ENCODE measurements at regions not wholly inside any gene's neighbourhood (a gene's known extent, or its start where the extent isn't known, plus 50 kb on each side); places are given as distances from the start of the nearest gene placed in this dataset.

GRCh38 chr4:42824278-42824977 is 68.1 kb upstream of the GRXCR1 start:
- H3K27ac Mint-ChIP-seq = no peak overlapping the region
- H3K4me1 Mint-ChIP-seq = no peaks in the 10 kb centered on the region
- CTCF ChIA-PET = no interaction called here
- no peak for DNase-seq
- no peak overlapping the region for H3K4me3 Mint-ChIP-seq
- H3K36me3 Mint-ChIP-seq = no peaks in the 10 kb centered on the region
- no peaks in the 10 kb centered on the region for H3K27me3 Mint-ChIP-seq
- no peaks in the 10 kb centered on the region for H3K9me3 Mint-ChIP-seq

- no peak overlapping the region for H3K4me3 Mint-ChIP-seq
- H3K36me3 Mint-ChIP-seq = no peaks in the 10 kb centered on the region
- no peak overlapping the region for H3K27ac Mint-ChIP-seq
- H3K9me3 Mint-ChIP-seq = no peaks in the 10 kb centered on the region
- no peak for DNase-seq
- no peaks in the 10 kb centered on the region for H3K27me3 Mint-ChIP-seq
- CTCF ChIA-PET = interaction anchor here (1.3 kb wide), 1 partner anchor 252 kb away, joined by 4 read pairs; no protein-coding TSS in a partner anchor
- no peaks in the 10 kb centered on the region for H3K4me1 Mint-ChIP-seq
Observed at GRCh38 chr4:42821230-42821629, 71.3 kb upstream of the GRXCR1 start.

DNA sequence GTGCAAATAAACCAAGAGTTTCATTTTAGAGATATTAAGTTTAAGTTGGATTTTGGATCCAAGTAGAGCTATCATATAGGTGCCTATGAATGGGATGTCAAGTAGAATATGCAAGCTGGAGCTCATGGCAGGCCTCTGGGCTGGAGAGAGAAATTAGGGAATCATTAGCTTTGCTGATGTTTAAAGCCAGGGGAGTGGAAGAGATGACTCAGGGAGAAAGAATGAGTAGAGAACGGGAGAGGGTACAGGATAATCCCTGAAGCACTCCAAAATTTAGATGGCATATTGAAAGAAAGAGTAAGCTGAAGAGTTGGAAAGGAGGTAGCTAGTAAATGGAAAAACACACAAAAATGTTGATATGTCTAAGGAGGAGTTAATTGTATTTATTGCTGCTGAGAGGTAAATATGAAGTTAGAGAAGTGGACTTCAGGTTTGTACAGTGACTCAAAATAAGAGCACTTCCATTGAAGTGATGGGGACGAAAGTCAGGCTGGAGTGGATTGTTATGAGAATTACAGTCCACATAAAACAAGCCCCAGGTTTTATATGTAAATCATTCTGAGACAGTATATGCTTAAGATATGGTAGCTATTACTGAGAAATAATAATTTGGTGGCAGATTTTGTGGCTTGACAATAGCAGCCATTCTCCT is 72.5 kb upstream of the GRXCR1 start:
- Mint-ChIP-seq H3K4me3 (no peak overlapping the region), H3K4me1 (no peaks in the 10 kb centered on the region), H3K27ac (no peak overlapping the region), H3K27me3 (no peaks in the 10 kb centered on the region), H3K36me3 (no peaks in the 10 kb centered on the region), H3K9me3 (no peaks in the 10 kb centered on the region)
- CTCF ChIA-PET = interaction anchor here (1.3 kb wide), 1 partner anchor 251 kb away, joined by 4 read pairs; no protein-coding TSS in a partner anchor
- DNase-seq = no peak

- Mint-ChIP-seq H3K27ac (no peak overlapping the region), H3K36me3 (no peaks in the 10 kb centered on the region), H3K27me3 (no peaks in the 10 kb centered on the region), H3K9me3 (no peaks in the 10 kb centered on the region), H3K4me1 (no peaks in the 10 kb centered on the region), H3K4me3 (no peak overlapping the region)
- no peak for DNase-seq
- CTCF ChIA-PET = interaction anchor here (1.0 to 1.4 kb wide), 3 partner anchors 249 to 302 kb away, joined by 3 to 7 read pairs (median 3); no protein-coding TSS in a partner anchor
Observed at GRCh38 chr4:42817913-42818312, 74.6 kb upstream of the GRXCR1 start.

DNA sequence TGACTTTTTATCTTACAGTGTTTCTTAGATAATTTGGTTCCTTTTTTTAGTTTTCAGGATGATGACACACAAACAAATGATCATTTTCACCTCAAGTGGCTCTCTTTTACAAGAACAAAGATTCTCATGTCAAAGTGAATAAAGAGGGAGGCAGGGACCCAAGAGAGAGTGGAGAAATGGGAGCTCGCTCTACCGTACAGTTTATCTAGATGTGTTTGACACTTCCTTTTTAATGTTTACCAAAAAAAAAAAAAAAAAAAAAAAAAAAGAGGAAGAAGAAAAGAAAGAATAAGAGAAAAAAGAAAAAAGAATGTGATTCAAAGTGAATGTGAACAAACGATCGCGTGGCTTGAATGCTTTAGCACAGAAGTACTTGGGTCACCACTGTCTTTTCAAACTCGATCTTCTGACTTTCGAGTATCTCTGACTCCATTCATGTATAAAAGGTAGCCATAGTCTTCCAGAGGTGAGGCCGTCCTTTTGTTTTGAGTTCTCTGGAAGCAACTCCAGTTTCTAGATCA is 75.6 kb upstream of the GRXCR1 start:
- H3K27ac Mint-ChIP-seq = no peak overlapping the region
- H3K9me3 Mint-ChIP-seq = no peaks in the 10 kb centered on the region
- no peaks in the 10 kb centered on the region for H3K27me3 Mint-ChIP-seq
- DNase-seq = no peak
- H3K4me3 Mint-ChIP-seq = no peak overlapping the region
- CTCF ChIA-PET = interaction anchor here (1.4 kb wide), 1 partner anchor 248 kb away, joined by 7 read pairs; no protein-coding TSS in a partner anchor
- no peaks in the 10 kb centered on the region for H3K36me3 Mint-ChIP-seq
- no peaks in the 10 kb centered on the region for H3K4me1 Mint-ChIP-seq

DNA sequence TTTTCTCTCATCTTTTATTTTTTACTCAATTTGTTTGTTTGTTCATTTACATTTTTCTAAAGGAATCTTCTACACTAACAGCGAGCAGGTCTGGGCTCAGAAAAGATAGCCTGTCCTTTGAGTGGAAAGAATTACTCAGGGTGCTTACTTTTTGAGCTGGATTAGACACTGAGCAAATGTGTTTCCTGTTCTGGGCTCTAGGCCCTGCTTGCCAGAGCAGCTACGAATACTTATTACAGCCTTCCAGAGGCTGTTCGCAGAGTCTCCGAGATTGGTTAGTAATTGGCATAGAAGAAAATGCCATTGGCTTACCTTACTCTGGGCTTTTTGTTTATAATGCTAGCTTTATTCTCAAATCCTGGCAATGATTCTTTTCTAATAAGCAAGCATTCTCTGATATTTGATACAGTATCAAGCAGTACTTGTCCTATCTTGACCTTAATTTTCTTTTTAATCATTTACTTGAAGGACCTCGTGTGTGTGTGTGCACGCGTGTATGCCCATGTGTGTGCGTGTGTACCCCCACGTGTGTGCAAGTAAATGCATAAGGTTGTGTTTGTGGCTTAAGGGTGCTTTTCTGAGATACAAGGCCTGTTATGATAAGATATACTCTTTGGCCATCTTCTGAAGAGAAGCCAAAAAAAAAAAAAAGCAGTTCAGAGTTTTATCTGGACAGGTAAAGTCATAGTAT is 76.2 kb upstream of the GRXCR1 start:
- DNase-seq = no peak
- CTCF ChIA-PET = interaction anchor here (0.9 kb wide), 1 partner anchor 48 kb away, joined by 3 read pairs; no protein-coding TSS in a partner anchor
- H3K27me3 Mint-ChIP-seq = no peaks in the 10 kb centered on the region
- no peaks in the 10 kb centered on the region for H3K36me3 Mint-ChIP-seq
- no peak overlapping the region for H3K27ac Mint-ChIP-seq
- H3K4me3 Mint-ChIP-seq = no peak overlapping the region
- no peaks in the 10 kb centered on the region for H3K9me3 Mint-ChIP-seq
- no peaks in the 10 kb centered on the region for H3K4me1 Mint-ChIP-seq

GRCh38 chr4:42809419-42810084 is 83.0 kb upstream of the GRXCR1 start:
- Mint-ChIP-seq H3K4me1 (no peaks in the 10 kb centered on the region), H3K27ac (no peak overlapping the region), H3K4me3 (no peak overlapping the region), H3K36me3 (no peaks in the 10 kb centered on the region), H3K27me3 (no peaks in the 10 kb centered on the region), H3K9me3 (no peaks in the 10 kb centered on the region)
- CTCF ChIA-PET = interaction anchor here (0.9 kb wide), 1 partner anchor 393 kb away, joined by 3 read pairs; no protein-coding TSS in a partner anchor
- DNase-seq = no peak

- Mint-ChIP-seq H3K9me3 (peaks cover 6% of the 10 kb centered on the region), H3K4me3 (no peak overlapping the region), H3K4me1 (no peaks in the 10 kb centered on the region), H3K27me3 (no peaks in the 10 kb centered on the region), H3K27ac (no peak overlapping the region), H3K36me3 (no peaks in the 10 kb centered on the region)
- DNase-seq = no peak
- CTCF ChIA-PET = no interaction called here
Observed at GRCh38 chr4:42806303-42806835, 86.1 kb upstream of the GRXCR1 start.

DNA sequence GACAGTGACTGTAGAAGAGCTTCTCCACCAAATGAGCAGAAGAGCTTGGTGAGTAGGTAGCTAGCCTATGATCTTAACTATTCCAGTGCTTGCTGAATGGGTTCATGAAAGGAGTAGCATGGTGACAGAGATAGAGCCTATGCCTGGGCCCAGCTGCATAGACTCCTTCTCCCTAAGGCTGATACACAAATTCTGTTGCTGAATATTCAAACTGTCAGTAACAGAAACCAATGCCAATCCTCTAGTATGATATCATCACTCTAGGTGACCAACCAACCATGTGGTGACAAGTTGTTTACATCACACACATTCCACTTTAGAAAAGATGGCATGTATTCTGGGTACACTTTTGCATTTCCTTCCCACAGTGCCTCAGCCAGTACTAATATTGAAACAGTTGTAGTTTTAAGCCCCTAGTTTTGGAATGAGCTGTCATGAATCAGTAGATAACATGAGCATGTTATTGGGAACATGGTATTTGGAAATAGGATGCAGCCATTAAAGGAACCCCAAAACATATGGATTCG is 103.4 kb upstream of the GRXCR1 start:
- Mint-ChIP-seq H3K27me3 (no peaks in the 10 kb centered on the region), H3K4me3 (no peak overlapping the region), H3K27ac (no peak overlapping the region), H3K36me3 (no peaks in the 10 kb centered on the region), H3K9me3 (no peaks in the 10 kb centered on the region), H3K4me1 (no peaks in the 10 kb centered on the region)
- CTCF ChIA-PET = no interaction called here
- DNase-seq = no peak

DNA sequence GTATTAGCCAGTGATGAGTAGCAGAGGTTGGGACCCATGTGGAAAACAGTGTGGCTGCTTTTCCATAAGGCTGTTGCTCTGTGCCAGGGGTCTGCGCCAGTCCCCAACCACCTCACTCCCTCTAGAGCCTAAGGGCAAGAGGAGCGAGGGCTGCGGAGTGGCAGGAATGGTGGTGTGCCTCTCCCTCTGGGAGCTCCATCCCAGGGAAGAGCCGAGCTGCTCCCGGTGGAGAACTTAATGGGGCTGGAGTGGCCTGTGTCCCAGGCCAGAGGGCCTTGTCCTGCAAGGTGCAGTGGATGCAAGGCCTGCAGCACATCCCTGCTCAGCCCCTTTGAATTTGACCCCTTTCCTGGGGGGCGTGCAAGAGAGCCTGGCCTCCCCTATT is 105.4 kb upstream of the GRXCR1 start:
- Mint-ChIP-seq H3K36me3 (no peaks in the 10 kb centered on the region), H3K27ac (no peak overlapping the region), H3K9me3 (no peaks in the 10 kb centered on the region), H3K27me3 (no peaks in the 10 kb centered on the region), H3K4me3 (no peak overlapping the region), H3K4me1 (no peaks in the 10 kb centered on the region)
- CTCF ChIA-PET = no interaction called here
- DNase-seq = no peak

DNA sequence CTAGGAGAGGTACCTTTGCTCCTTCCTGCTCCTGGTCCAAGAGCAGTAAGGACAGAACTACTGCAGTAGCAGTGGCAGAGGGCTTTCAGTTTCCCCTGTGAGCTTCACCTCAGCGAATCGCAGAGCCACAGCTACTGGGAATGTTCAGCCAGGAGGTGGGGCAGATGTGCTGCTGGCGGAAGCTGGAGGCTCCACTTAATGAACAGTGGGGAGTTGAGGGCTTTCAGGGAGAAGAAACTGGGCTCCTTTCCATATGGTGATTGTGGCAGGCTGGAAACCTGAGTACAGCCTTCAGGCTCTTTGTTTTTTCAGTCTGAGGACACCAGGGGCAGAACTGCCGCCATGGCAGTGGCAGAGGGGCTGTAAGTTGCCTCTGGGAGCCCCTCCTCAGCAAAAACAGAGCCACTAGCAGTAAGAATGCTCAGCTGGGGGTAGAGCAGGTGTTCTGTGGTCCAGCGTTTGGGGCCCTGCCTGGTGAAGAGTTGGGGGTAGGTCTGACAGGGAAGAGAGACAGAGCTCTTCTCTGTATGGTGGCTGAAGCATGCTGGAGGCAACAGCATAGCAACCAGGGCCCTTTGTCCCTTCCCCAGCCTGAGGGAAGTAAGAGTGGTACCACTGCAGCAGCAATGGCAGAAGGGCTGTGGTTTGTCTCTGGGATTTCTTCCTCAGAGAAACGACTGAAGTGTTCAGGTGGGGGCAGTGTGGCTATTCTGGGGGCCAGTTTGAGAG is 106.0 kb upstream of the GRXCR1 start:
- no peak overlapping the region for H3K27ac Mint-ChIP-seq
- H3K9me3 Mint-ChIP-seq = no peaks in the 10 kb centered on the region
- H3K4me1 Mint-ChIP-seq = no peaks in the 10 kb centered on the region
- no peaks in the 10 kb centered on the region for H3K36me3 Mint-ChIP-seq
- CTCF ChIA-PET = interaction anchor here (0.6 kb wide), 1 partner anchor 17 kb away, joined by 3 read pairs; no protein-coding TSS in a partner anchor
- DNase-seq = no peak
- no peak overlapping the region for H3K4me3 Mint-ChIP-seq
- H3K27me3 Mint-ChIP-seq = no peaks in the 10 kb centered on the region

DNA sequence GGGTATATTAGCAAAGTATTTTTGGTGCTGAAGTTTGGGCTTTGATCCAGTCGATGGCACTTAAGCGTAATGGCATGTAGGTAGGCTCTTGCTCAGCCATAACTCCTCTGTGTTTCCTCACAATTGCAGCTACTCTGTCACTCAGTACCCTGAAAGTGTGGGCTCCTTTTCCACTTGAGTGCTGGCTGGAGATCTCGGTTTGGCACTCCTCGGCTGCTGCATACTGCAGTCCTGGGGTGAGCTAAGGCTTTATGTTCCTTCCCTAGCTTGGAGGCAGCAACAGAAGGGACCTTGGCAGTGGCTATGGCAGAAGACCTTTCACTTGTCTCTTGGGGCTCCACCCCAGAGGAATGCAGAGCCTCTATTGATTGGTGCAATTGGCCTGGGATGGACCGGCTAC is 106.7 kb upstream of the GRXCR1 start:
- Mint-ChIP-seq H3K27me3 (no peaks in the 10 kb centered on the region), H3K27ac (no peak overlapping the region), H3K36me3 (no peaks in the 10 kb centered on the region), H3K9me3 (no peaks in the 10 kb centered on the region), H3K4me1 (no peaks in the 10 kb centered on the region), H3K4me3 (no peak overlapping the region)
- DNase-seq = no peak
- CTCF ChIA-PET = interaction anchor here (0.6 kb wide), 1 partner anchor 17 kb away, joined by 3 read pairs; no protein-coding TSS in a partner anchor

DNA sequence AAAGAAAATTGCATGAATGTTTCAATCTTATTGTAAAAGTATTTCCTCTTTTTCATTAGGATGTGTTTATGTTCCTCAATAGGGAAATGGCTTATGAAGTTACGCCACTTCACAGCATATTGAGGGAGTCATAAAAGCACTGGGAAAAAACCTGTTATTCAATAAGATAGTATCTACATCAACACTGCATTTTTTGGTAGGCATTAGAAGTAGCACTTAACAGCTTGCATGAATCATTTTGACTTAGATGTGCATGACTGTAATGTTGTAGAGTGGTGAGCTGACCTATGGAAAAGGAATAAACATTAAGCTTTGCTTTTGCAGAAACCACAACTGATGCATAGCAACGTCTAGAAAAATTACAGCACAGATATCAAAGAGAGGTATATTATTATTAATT is 111.2 kb upstream of the GRXCR1 start:
- Mint-ChIP-seq H3K4me3 (no peak overlapping the region), H3K4me1 (no peaks in the 10 kb centered on the region), H3K27ac (no peak overlapping the region), H3K9me3 (no peaks in the 10 kb centered on the region), H3K27me3 (no peaks in the 10 kb centered on the region), H3K36me3 (no peaks in the 10 kb centered on the region)
- CTCF ChIA-PET = interaction anchor here (0.7 kb wide), 1 partner anchor 59 kb away, joined by 3 read pairs; no protein-coding TSS in a partner anchor
- DNase-seq = no peak
